AG09309 (cell line): ENCODE measurements at regions not wholly inside any gene's neighbourhood (a gene's known extent, or its start where the extent isn't known, plus 50 kb on each side); places are given as distances from the start of the nearest gene placed in this dataset.

ENCODE experiments used
- DNase-seq: peaks from one replicate; pipeline ENCODE4 v3.0.0-alpha.2; 2010; ENCODE audit warnings: low read depth
- H3K4me3 ChIP-seq: 2 replicates; pipeline ENCODE4 v1.5.1; 2011; ENCODE audit warnings: mild to moderate bottlenecking, low read depth, low read length, moderate library complexity; ENCODE audit not compliant: control insufficient read depth
- TF ChIP-seq, protein P1 (sequence below): IDR thresholded peaks from 2 replicates; pipeline ENCODE4 v1.5.1; 2011; ENCODE audit warnings: mild to moderate bottlenecking, low read depth, low read length, inconsistent platforms; ENCODE audit not compliant: insufficient read depth, control insufficient read depth; ENCODE audit errors: missing control alignments

DNA sequence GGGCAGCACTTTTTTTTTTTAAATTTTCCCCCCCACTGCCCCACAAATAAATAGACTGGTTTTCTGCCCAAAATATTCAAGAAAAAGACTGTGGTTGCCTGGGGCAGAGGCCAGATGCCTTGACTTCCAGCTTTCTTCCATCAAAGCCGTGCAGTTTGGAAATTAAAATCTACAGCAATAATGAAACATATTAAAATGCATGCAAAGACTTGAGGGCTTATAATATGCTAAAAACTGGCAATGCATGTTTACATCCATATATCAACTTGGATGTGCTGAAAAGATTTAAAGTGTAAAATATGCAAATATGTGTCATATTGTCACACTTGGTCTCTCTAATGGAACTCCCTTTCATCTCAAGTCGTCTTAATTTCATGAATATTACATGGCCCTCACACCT is 2036.2 kb upstream of the PIK3C3 start:
- TF ChIP-seq, protein P1, sequence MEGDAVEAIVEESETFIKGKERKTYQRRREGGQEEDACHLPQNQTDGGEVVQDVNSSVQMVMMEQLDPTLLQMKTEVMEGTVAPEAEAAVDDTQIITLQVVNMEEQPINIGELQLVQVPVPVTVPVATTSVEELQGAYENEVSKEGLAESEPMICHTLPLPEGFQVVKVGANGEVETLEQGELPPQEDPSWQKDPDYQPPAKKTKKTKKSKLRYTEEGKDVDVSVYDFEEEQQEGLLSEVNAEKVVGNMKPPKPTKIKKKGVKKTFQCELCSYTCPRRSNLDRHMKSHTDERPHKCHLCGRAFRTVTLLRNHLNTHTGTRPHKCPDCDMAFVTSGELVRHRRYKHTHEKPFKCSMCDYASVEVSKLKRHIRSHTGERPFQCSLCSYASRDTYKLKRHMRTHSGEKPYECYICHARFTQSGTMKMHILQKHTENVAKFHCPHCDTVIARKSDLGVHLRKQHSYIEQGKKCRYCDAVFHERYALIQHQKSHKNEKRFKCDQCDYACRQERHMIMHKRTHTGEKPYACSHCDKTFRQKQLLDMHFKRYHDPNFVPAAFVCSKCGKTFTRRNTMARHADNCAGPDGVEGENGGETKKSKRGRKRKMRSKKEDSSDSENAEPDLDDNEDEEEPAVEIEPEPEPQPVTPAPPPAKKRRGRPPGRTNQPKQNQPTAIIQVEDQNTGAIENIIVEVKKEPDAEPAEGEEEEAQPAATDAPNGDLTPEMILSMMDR: no peak
- DNase-seq: no peak
- H3K4me3 ChIP-seq: no peak overlapping the region

GRCh38 chr18:39913672-39914366 is 2041.2 kb upstream of the PIK3C3 start:
- no peak overlapping the region for H3K4me3 ChIP-seq
- TF ChIP-seq, protein P1: no peak
- no peak for DNase-seq

- no peak for DNase-seq
- no peak overlapping the region for H3K4me3 ChIP-seq
- TF ChIP-seq, protein P1: no peak
Measured at GRCh38 chr18:39911716-39912115, 2043.3 kb upstream of the PIK3C3 start.

GRCh38 chr18:39909706-39910105 is 2045.3 kb upstream of the PIK3C3 start:
- no peak overlapping the region for H3K4me3 ChIP-seq
- DNase-seq: no peak
- TF ChIP-seq, protein P1: no peak

DNA sequence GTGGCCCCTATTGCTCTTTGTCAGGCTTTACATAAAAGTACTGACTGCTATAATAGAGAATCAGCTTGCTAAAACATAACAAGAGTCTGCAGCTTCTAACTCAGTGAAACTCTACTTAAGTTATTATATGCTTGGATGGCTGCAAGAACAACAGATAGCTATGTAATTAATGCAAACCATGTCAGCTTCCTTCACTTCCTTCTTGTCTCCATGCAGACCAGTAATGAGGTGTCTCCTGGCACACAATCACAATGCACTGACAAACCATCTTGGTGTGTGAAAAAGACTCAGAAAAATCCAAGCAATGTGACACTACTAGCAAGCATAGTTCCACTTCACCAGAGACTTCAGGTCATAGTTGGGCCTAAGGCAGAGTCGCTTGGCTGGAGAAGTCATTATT is 2068.9 kb upstream of the PIK3C3 start:
- DNase-seq: no peak
- TF ChIP-seq, protein P1: no peak

GRCh38 chr18:39872651-39873050 is 2082.4 kb upstream of the PIK3C3 start:
- DNase-seq: no peak
- H3K4me3 ChIP-seq: no peak overlapping the region
- TF ChIP-seq, protein P1: no peak

More for the DNA sequence above, 2068.9 kb upstream of the PIK3C3 start:
- no peak overlapping the region for H3K4me3 ChIP-seq

GRCh38 chr18:39871961-39872360 is 2083.1 kb upstream of the PIK3C3 start:
- H3K4me3 ChIP-seq: no peak overlapping the region
- no peak for DNase-seq
- TF ChIP-seq, protein P1: no peak
